A549 (cell line): ENCODE measurements at regions not wholly inside any gene's neighbourhood (a gene's known extent, or its start where the extent isn't known, plus 50 kb on each side); places are given as distances from the start of the nearest gene placed in this dataset.

Source experiments
- ATAC-seq, 2 experiments: fragments of 200-7000 bp in 1 of 2; fragments of >200 bp in 1 of 2; cut with Nextera tagmentation in 1 of 2; cut with Tn5 transposase in 1 of 2; 3 replicates each; pipeline versions ENCODE4 v1.8.0 to v1.9.1; 2018 to 2020; ENCODE audit warnings: mild to moderate bottlenecking in 1 of 2, moderate library complexity in 1 of 2
- CTCF ChIA-PET: fragments of 300-600 bp; sonication (Branson Sonifier 250); formaldehyde crosslinking; extraction: SDS; loops from one replicate; lab custom pipeline; 2021; ENCODE audit warnings: antibody characterized with exemption, inconsistent platforms; lab: Yijun Ruan, JAX
- POLR2A ChIA-PET: fragments of 350-600 bp; formaldehyde crosslinking; extraction: SDS; loops from one replicate; lab custom pipeline; 2021; ENCODE audit warnings: antibody characterized with exemption, inconsistent platforms; lab: Yijun Ruan, JAX
- DNase-seq, 2 experiments: peaks; one replicate each; pipeline versions ENCODE4 v3.0.0 to v3.0.0-alpha.2; 2011 to 2016; ENCODE audit warnings: low read depth in 1 of 2, low spot score in 1 of 2
- FAIRE-seq: peaks from 2 replicates; lab custom pipeline; 2011; peaks lifted over from hg19 to GRCh38; lab: Jason Lieb, UNC
- H3K27ac ChIP-seq, 2 experiments: fragments of >200 bp; sonication (Bioruptor Twin); formaldehyde crosslinking; 3 replicates each; pipeline ENCODE4 v1.5.1; 2016 to 2017
- H3K4me1 ChIP-seq: fragments of >200 bp; sonication (Bioruptor Twin); formaldehyde crosslinking; 3 replicates; pipeline ENCODE4 v1.6.1; 2016
- H3K4me2 ChIP-seq: fragments of >200 bp; sonication (Bioruptor Twin); formaldehyde crosslinking; 3 replicates; pipeline ENCODE4 v1.6.1; 2016
- H3K4me3 ChIP-seq: fragments of >200 bp; sonication (Bioruptor Twin); formaldehyde crosslinking; 3 replicates; pipeline ENCODE4 v1.5.1; 2016
- H3K9me3 ChIP-seq: fragments of >200 bp; sonication (Bioruptor Twin); formaldehyde crosslinking; 3 replicates; pipeline ENCODE4 v1.6.1; 2016
- CBX8 ChIP-seq: fragments of 200-600 bp; sonication (generic); IDR thresholded peaks from 2 replicates; pipeline ENCODE4 v1.6.1; 2016
- CTCF ChIP-seq: fragments of >200 bp; sonication (Bioruptor Twin); formaldehyde crosslinking; IDR thresholded peaks from 3 replicates; pipeline ENCODE4 v1.5.1; 2016
- EHF ChIP-seq: fragments of 250-450 bp; sonication (Bioruptor Pico); IDR thresholded peaks from 2 replicates; pipeline ENCODE4 v1.5.0; 2020; ENCODE audit warnings: mild to moderate bottlenecking
- ESRRA ChIP-seq: fragments of 150-350 bp; IDR thresholded peaks from 2 replicates; pipeline ENCODE4 v1.6.1; 2014; ENCODE audit warnings: mild to moderate bottlenecking, low read length, borderline replicate concordance
- FOSB ChIP-seq: fragments of 250-450 bp; sonication (Bioruptor Pico); IDR thresholded peaks from 2 replicates; pipeline ENCODE4 v1.5.0; 2020; ENCODE audit warnings: mild to moderate bottlenecking, moderate library complexity
- FOSL2 ChIP-seq, 2 experiments: fragments of 450-650 bp in 1 of 2; fragments of >200 bp in 1 of 2; sonication (Bioruptor Twin) in 1 of 2; formaldehyde crosslinking; IDR thresholded peaks; 2 replicates each; pipeline versions ENCODE4 v1.5.0 to v1.6.1; 2016 to 2020; ENCODE audit warnings: mild to moderate bottlenecking in 1 of 2, moderate library complexity in 1 of 2
- HDAC2 ChIP-seq: fragments of 200-600 bp; sonication (generic); IDR thresholded peaks from 2 replicates; pipeline ENCODE4 v1.6.1; 2016
- HOXB13 ChIP-seq: fragments of 250-450 bp; sonication (Bioruptor Pico); IDR thresholded peaks from 2 replicates; pipeline ENCODE4 v1.5.0; 2020; ENCODE audit warnings: low read depth, mild to moderate bottlenecking, moderate library complexity
- JUN ChIP-seq, 2 experiments: fragments of >200 bp; sonication (Bioruptor Twin); formaldehyde crosslinking; IDR thresholded peaks; 2 replicates in 1 of 2; 3 replicates in 1 of 2; pipeline ENCODE4 v1.6.1; 2016 to 2017
- MAZ ChIP-seq: fragments of 150-350 bp; IDR thresholded peaks from 2 replicates; pipeline ENCODE4 v1.6.1; 2014; ENCODE audit warnings: antibody characterized with exemption, low read depth, low read length, borderline replicate concordance
- NPAS2 ChIP-seq: fragments of 250-450 bp; sonication (Bioruptor Pico); IDR thresholded peaks from 2 replicates; pipeline ENCODE4 v1.8.0; 2022; ENCODE audit warnings: mild to moderate bottlenecking, moderate library complexity, borderline replicate concordance
- NR3C1 ChIP-seq: fragments of >200 bp; sonication (Bioruptor Twin); formaldehyde crosslinking; IDR thresholded peaks from 3 replicates; pipeline ENCODE4 v1.6.1; 2017
- PBX3 ChIP-seq: IDR thresholded peaks from 2 replicates; pipeline ENCODE4 v1.6.1; 2012
- PHF8 ChIP-seq: fragments of 200-600 bp; sonication (generic); IDR thresholded peaks from 2 replicates; pipeline ENCODE4 v1.6.1; 2016; ENCODE audit warnings: low read depth, mild to moderate bottlenecking, antibody characterized with exemption, moderate library complexity, borderline replicate concordance
- RAD21 ChIP-seq, 2 experiments: fragments of >200 bp in 1 of 2; sonication (Bioruptor Twin) in 1 of 2; formaldehyde crosslinking in 1 of 2; IDR thresholded peaks in 1 of 2; conservative IDR thresholded peaks in 1 of 2; 2 replicates in 1 of 2; 3 replicates in 1 of 2; pipeline ENCODE4 v1.6.1; 2012 to 2018; ENCODE audit warnings: inconsistent platforms in 1 of 2
- RARB ChIP-seq: fragments of 250-450 bp; sonication (Bioruptor Pico); IDR thresholded peaks from 2 replicates; pipeline ENCODE4 v1.8.0; 2021; ENCODE audit warnings: mild to moderate bottlenecking, moderate library complexity
- RFX5 ChIP-seq: fragments of 450-650 bp; IDR thresholded peaks from 2 replicates; pipeline ENCODE4 v1.7.1; 2014; ENCODE audit warnings: antibody characterized with exemption, mild to moderate bottlenecking, moderate library complexity
- TFCP2L1 ChIP-seq: fragments of 250-450 bp; sonication (Bioruptor Pico); IDR thresholded peaks from 2 replicates; pipeline ENCODE4 v1.5.0; 2021; ENCODE audit warnings: mild to moderate bottlenecking
- USF2 ChIP-seq: fragments of 450-650 bp; IDR thresholded peaks from 2 replicates; pipeline ENCODE4 v1.6.1; 2014; ENCODE audit warnings: antibody characterized with exemption
- ZNF302 ChIP-seq: fragments of 250-450 bp; sonication (Bioruptor Pico); IDR thresholded peaks from 2 replicates; pipeline ENCODE4 v1.9.0; 2021; ENCODE audit warnings: inconsistent platforms, mild to moderate bottlenecking, moderate library complexity
- WGBS: methylation state at CpG from one replicate; pipeline ENCODE4 v1.1.6; 2017; ENCODE audit errors: missing lambda C conversion rate; 5-methylcytosine and 5-hydroxymethylcytosine counted together
- TF ChIP-seq, protein P1 (sequence below): fragments of >200 bp; sonication (Bioruptor Twin); formaldehyde crosslinking; IDR thresholded peaks from 2 replicates; pipeline ENCODE4 v1.6.1; 2016
- TF ChIP-seq, protein P2 (sequence below): fragments of 200-600 bp; sonication (generic); IDR thresholded peaks from 2 replicates; pipeline ENCODE4 v1.6.1; 2016; ENCODE audit warnings: antibody characterized with exemption, mild to moderate bottlenecking, moderate library complexity

- WGBS = 26% methylated on average over 6 of the region's 6 CpGs
- Histone ChIP-seq H3K4me1 (no peaks in the 10 kb centered on the region), H3K4me2 (no peak overlapping the region), H3K9me3 (no peaks in the 10 kb centered on the region), H3K27ac (no peak overlapping the region), H3K4me3 (no peak overlapping the region)
- ChIA-PET CTCF (no interaction called here), POLR2A (no interaction called here)
- FAIRE-seq = no peak
- no peak for TF ChIP-seq JUN (IDR thresholded peaks at IDR 0.05)
- TF ChIP-seq NR3C1 = no peak
- TF ChIP-seq MAZ = no peak
- TF ChIP-seq RFX5 = no peak
- no peak for TF ChIP-seq FOSL2 (IDR thresholded peaks at IDR 0.05)
- no peak for TF ChIP-seq FOSL2 (CRISPR knock-in tag; IDR thresholded peaks at IDR 0.05)
- no peak for ATAC-seq
- no peak for DNase-seq
Measured at GRCh38 chr11:112539741-112540140, 279.1 kb upstream of the PLET1 start.

DNA sequence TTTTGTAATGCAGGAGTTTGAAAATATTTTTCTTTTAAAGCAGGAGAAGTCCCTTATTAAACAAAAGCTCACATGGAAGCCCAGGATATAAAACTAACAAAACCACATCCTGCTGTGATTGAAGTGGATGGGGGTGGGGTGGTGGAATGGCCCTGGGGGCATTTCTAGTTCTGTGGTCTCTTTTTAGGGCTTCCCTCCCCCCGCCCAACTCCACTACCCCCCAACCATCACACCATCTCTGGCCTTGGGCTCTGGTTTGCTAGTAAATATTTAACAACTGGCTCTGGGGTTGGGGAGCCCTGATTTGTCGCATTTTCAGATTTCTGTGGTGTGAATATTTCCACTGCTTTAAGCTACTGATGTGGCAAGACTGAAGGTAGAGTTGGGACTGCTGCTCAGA lies 279.6 kb upstream of the PLET1 start:
- no peak overlapping the region for H3K27ac ChIP-seq
- no peak for DNase-seq
- no peak overlapping the region for H3K4me2 ChIP-seq
- ChIA-PET POLR2A (no interaction called here), CTCF (no interaction called here)
- no peak for FAIRE-seq
- 23% methylated on average over 2 of the region's 2 CpGs for WGBS
- TF ChIP-seq ZNF302 (no peak), CTCF (no peak), RFX5 (no peak), USF2 (no peak), CBX8 (no peak), FOSB (CRISPR knock-in tag) (no peak), HOXB13 (CRISPR knock-in tag) (no peak), ESRRA (no peak), RARB (CRISPR knock-in tag) (no peak), TFCP2L1 (CRISPR knock-in tag) (no peak), EHF (no peak), PBX3 (no peak), NPAS2 (no peak), PHF8 (no peak), HDAC2 (no peak), RAD21 (conservative IDR thresholded peaks at IDR 0.05 in 1 of 2, IDR thresholded peaks at IDR 0.05 in 1 of 2) (no peak)
- TF ChIP-seq, protein P1, sequence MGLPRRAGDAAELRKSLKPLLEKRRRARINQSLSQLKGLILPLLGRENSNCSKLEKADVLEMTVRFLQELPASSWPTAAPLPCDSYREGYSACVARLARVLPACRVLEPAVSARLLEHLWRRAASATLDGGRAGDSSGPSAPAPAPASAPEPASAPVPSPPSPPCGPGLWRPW = no peak
- TF ChIP-seq, protein P2, sequence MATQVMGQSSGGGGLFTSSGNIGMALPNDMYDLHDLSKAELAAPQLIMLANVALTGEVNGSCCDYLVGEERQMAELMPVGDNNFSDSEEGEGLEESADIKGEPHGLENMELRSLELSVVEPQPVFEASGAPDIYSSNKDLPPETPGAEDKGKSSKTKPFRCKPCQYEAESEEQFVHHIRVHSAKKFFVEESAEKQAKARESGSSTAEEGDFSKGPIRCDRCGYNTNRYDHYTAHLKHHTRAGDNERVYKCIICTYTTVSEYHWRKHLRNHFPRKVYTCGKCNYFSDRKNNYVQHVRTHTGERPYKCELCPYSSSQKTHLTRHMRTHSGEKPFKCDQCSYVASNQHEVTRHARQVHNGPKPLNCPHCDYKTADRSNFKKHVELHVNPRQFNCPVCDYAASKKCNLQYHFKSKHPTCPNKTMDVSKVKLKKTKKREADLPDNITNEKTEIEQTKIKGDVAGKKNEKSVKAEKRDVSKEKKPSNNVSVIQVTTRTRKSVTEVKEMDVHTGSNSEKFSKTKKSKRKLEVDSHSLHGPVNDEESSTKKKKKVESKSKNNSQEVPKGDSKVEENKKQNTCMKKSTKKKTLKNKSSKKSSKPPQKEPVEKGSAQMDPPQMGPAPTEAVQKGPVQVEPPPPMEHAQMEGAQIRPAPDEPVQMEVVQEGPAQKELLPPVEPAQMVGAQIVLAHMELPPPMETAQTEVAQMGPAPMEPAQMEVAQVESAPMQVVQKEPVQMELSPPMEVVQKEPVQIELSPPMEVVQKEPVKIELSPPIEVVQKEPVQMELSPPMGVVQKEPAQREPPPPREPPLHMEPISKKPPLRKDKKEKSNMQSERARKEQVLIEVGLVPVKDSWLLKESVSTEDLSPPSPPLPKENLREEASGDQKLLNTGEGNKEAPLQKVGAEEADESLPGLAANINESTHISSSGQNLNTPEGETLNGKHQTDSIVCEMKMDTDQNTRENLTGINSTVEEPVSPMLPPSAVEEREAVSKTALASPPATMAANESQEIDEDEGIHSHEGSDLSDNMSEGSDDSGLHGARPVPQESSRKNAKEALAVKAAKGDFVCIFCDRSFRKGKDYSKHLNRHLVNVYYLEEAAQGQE = no peak
- ATAC-seq = no peak
- no peaks in the 10 kb centered on the region for H3K9me3 ChIP-seq
- H3K4me3 ChIP-seq = no peak overlapping the region
- H3K4me1 ChIP-seq = no peaks in the 10 kb centered on the region
